SU-DHL-6 (cell line): ENCODE measurements at regions not wholly inside any gene's neighbourhood (a gene's known extent, or its start where the extent isn't known, plus 50 kb on each side); places are given as distances from the start of the nearest gene placed in this dataset.

Experiments
- EZH2phosphoT487 ChIP-seq: fragments of 200-600 bp; sonication (generic), shearing (Covaris generic); conservative IDR thresholded peaks from 2 replicates; pipeline ENCODE4 v1.6.1; 2018; ENCODE audit warnings: mild to moderate bottlenecking, antibody characterized with exemption, low read length, moderate library complexity, mixed read lengths
- TF ChIP-seq, protein P1 (sequence below): fragments of 200-600 bp; sonication (generic); IDR thresholded peaks from one replicate; pipeline ENCODE4 v1.5.1; 2017; ENCODE audit warnings: antibody characterized with exemption, mild to moderate bottlenecking, low read length, moderate library complexity; ENCODE audit not compliant: insufficient read depth, poor library complexity, severe bottlenecking

DNA sequence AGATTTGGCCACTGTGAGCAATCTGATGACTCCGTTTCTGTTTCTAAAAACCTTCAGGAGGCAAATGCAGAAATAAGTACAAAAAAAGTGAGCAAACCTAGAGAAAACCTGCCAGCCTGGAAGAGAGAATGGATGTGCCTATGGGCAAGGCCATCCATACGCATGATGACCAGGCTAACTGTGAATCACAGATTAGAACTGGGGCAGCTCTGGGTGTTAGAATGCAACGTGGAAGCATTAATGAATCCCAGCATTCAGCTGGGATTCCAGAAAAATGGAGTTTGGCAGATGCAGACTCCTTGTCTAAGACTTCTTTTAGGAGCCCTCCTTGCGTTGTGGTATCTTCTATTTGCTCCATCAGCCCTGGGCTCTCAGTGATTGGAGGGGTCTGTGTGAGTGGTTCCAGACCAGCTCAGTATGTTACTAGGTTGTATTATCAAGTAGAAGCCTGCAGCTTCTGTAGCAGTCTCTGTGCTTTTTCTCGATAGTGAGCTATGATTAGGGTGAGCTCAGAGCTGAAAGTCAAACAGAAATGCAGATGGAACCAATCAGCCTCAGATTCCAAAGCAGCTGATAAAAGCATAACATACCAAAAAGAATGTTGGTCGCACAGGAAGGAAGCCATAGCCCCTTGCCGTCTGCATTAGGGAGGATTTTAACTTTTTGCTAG is 154.0 kb downstream of the PSMG1 start:
- TF ChIP-seq, protein P1, sequence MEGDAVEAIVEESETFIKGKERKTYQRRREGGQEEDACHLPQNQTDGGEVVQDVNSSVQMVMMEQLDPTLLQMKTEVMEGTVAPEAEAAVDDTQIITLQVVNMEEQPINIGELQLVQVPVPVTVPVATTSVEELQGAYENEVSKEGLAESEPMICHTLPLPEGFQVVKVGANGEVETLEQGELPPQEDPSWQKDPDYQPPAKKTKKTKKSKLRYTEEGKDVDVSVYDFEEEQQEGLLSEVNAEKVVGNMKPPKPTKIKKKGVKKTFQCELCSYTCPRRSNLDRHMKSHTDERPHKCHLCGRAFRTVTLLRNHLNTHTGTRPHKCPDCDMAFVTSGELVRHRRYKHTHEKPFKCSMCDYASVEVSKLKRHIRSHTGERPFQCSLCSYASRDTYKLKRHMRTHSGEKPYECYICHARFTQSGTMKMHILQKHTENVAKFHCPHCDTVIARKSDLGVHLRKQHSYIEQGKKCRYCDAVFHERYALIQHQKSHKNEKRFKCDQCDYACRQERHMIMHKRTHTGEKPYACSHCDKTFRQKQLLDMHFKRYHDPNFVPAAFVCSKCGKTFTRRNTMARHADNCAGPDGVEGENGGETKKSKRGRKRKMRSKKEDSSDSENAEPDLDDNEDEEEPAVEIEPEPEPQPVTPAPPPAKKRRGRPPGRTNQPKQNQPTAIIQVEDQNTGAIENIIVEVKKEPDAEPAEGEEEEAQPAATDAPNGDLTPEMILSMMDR: no peak
- no peak for TF ChIP-seq EZH2phosphoT487
